ENCODE measurements at regions not wholly inside any gene's neighbourhood (a gene's known extent, or its start where the extent isn't known, plus 50 kb on each side); places are given as distances from the start of the nearest gene placed in this dataset.

- no peak for TF ChIP-seq CTCF (IDR thresholded peaks at IDR 0.05)
- no peak for TF ChIP-seq POLR2A (IDR thresholded peaks at IDR 0.05)
These were observed 154.9 kb downstream of the GLUL start for GRCh38 chr1:182236651-182237077.
